Naive thymus-derived CD4-positive, alpha-beta T cell (primary cell): ENCODE measurements at regions not wholly inside any gene's neighbourhood (a gene's known extent, or its start where the extent isn't known, plus 50 kb on each side); places are given as distances from the start of the nearest gene placed in this dataset.
A peak's percentile ranks its signal among the peaks of the same experiment; 100 is the strongest.

ENCODE experiments used
- ATAC-seq: fragments of 150-1000 bp; cut with Tn5 transposase; 2 replicates; pipeline ENCODE4 v1.10.0; 2021; ENCODE audit warnings: mild to moderate bottlenecking, moderate library complexity
- CTCF ChIA-PET: fragments of 350-600 bp; sonication (Branson Sonifier 250); formaldehyde crosslinking; loops from one replicate; lab custom pipeline; 2021; ENCODE audit warnings: antibody characterized with exemption; lab: Charles Lee
- POLR2A ChIA-PET: fragments of 350-600 bp; sonication (Branson Sonifier 250); formaldehyde crosslinking; loops from one replicate; lab custom pipeline; 2021; ENCODE audit warnings: antibody characterized with exemption, inconsistent platforms; lab: Charles Lee
- DNase-seq, 9 donors: peaks; one replicate each; pipeline versions ENCODE4 v3.0.0 to v3.0.0-alpha.2; 2020 to 2022; ENCODE audit warnings: mixed read lengths in 1 of 9
- H3K27ac ChIP-seq: one replicate; pipeline ENCODE4 v1.7.0; 2013; ENCODE audit warnings: mild to moderate bottlenecking, low read depth, low read length, moderate library complexity
- H3K27me3 ChIP-seq, 2 donors: one replicate each; pipeline ENCODE4 v1.7.0; 2013; ENCODE audit warnings: low read length in 2 of 2, mild to moderate bottlenecking in 2 of 2, moderate library complexity in 2 of 2; ENCODE audit not compliant: control insufficient read depth in 2 of 2, insufficient read depth in 2 of 2
- H3K36me3 ChIP-seq, 3 experiments: 1 replicate in 2 of 3; 2 replicates in 1 of 3; pipeline ENCODE4 v1.7.0; 2013; ENCODE audit warnings: low read length in 3 of 3, mild to moderate bottlenecking in 3 of 3, moderate library complexity in 1 of 3; ENCODE audit not compliant: insufficient read depth in 3 of 3, control insufficient read depth in 2 of 3
- H3K4me1 ChIP-seq, 2 donors: one replicate each; pipeline ENCODE4 v1.7.0; 2013; ENCODE audit warnings: low read length in 2 of 2, mild to moderate bottlenecking in 2 of 2, moderate library complexity in 1 of 2; ENCODE audit not compliant: control insufficient read depth in 2 of 2, insufficient read depth in 2 of 2
- H3K4me3 ChIP-seq: 2 replicates; pipeline ENCODE4 v1.7.0; 2013; ENCODE audit warnings: mild to moderate bottlenecking, low read length
- H3K9me3 ChIP-seq, 3 experiments: 1 replicate in 2 of 3; 2 replicates in 1 of 3; pipeline ENCODE4 v1.7.0; 2013; ENCODE audit warnings: low read length in 3 of 3; ENCODE audit not compliant: control insufficient read depth in 2 of 3
- H3K27ac Mint-ChIP-seq, 9 donors: one replicate each; pipeline ENCODE4 v1.8.0; 2020 to 2022; ENCODE audit warnings: mixed read lengths in 9 of 9, mild to moderate bottlenecking in 8 of 9, moderate library complexity in 5 of 9, inconsistent platforms in 2 of 9
- H3K27me3 Mint-ChIP-seq, 5 donors: one replicate each; pipeline ENCODE4 v1.8.0; 2021 to 2022; ENCODE audit warnings: mixed read lengths in 5 of 5, mild to moderate bottlenecking in 1 of 5
- H3K36me3 Mint-ChIP-seq, 5 donors: one replicate each; pipeline ENCODE4 v1.8.0; 2020 to 2022; ENCODE audit warnings: mixed read lengths in 5 of 5, mild to moderate bottlenecking in 3 of 5, inconsistent platforms in 1 of 5
- H3K4me1 Mint-ChIP-seq, 7 donors: one replicate each; pipeline ENCODE4 v1.8.0; 2020 to 2022; ENCODE audit warnings: mixed read lengths in 7 of 7, mild to moderate bottlenecking in 3 of 7, inconsistent platforms in 1 of 7
- H3K4me3 Mint-ChIP-seq, 10 donors: one replicate each; pipeline ENCODE4 v1.8.0; 2020 to 2022; ENCODE audit warnings: mild to moderate bottlenecking in 10 of 10, mixed read lengths in 10 of 10, moderate library complexity in 6 of 10, inconsistent platforms in 2 of 10
- H3K9me3 Mint-ChIP-seq, 11 donors: one replicate each; pipeline ENCODE4 v1.8.0; 2020 to 2022; ENCODE audit warnings: mixed read lengths in 11 of 11, mild to moderate bottlenecking in 4 of 11, inconsistent platforms in 1 of 11, moderate library complexity in 1 of 11
- intact Hi-C, 2 donors: fragments of 100-400 bp; cut with micrococcal nuclease; formaldehyde crosslinking; loops; one replicate each; pipeline ENCODE4 v1.15.1; 2023

GRCh38 chr9:108628316-108628715 lies 227.5 kb downstream of the ACTL7B start:
- Mint-ChIP-seq H3K4me1 (peaks cover 0 to 2% (median 0%) of the 10 kb centered on the region in 7 donors), H3K27ac (no peak overlapping the region), H3K4me3 (no peak overlapping the region), H3K27me3 (peaks cover 0 to 8% (median 0%) of the 10 kb centered on the region in 5 donors), H3K36me3 (no peaks in the 10 kb centered on the region), H3K9me3 (peaks cover 0 to 12% (median 4%) of the 10 kb centered on the region in 11 donors)
- ChIA-PET POLR2A (no interaction called here), CTCF (interaction anchor here (0.6 kb wide), 1 partner anchor 83 kb away, joined by 3 read pairs; no protein-coding TSS in a partner anchor)
- DNase-seq (no peak), ATAC-seq (no peak)
- Histone ChIP-seq H3K27me3 (no peaks in the 10 kb centered on the region), H3K36me3 (no peaks in the 10 kb centered on the region), H3K4me1 (no peaks in the 10 kb centered on the region), H3K4me3 (no peak overlapping the region), H3K27ac (no peak overlapping the region), H3K9me3 (no peaks in the 10 kb centered on the region)
- intact Hi-C loops = no loop called here

DNA sequence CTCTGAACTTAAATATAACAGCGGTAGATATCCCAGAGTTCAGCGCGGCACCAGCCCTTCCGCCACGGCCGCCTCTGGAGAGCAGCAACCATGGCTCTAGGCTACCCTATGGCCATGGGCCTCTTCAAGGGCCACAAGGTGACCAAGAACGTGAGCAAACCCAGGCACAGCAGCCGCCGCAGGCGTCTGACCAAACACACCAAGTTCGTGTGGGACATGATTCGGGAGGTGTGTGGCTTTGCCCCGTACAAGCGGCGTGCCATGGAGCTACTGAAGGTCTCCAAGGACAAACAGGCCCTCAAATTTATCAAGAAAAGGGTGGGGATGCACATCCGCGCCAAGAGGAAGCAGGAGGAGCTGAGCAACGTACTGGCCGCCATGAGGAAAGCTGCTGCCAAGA lies 229.0 kb downstream of the ACTL7B start:
- Histone ChIP-seq H3K4me1 (no peaks in the 10 kb centered on the region), H3K27me3 (no peaks in the 10 kb centered on the region), H3K27ac (no peak overlapping the region), H3K4me3 (no peak overlapping the region), H3K36me3 (no peaks in the 10 kb centered on the region), H3K9me3 (no peaks in the 10 kb centered on the region)
- no peak for DNase-seq
- peaks cover 0 to 12% (median 4%) of the 10 kb centered on the region in 11 donors for H3K9me3 Mint-ChIP-seq
- CTCF ChIA-PET = no interaction called here
- POLR2A ChIA-PET = no interaction called here
- H3K27me3 Mint-ChIP-seq = peaks cover 0 to 8% (median 0%) of the 10 kb centered on the region in 5 donors
- no peak for ATAC-seq
- intact Hi-C loops = no loop called here
- H3K27ac Mint-ChIP-seq = no peak overlapping the region
- H3K4me3 Mint-ChIP-seq = no peak overlapping the region
- H3K36me3 Mint-ChIP-seq = no peaks in the 10 kb centered on the region
- peaks cover 0 to 2% (median 0%) of the 10 kb centered on the region in 7 donors for H3K4me1 Mint-ChIP-seq

DNA sequence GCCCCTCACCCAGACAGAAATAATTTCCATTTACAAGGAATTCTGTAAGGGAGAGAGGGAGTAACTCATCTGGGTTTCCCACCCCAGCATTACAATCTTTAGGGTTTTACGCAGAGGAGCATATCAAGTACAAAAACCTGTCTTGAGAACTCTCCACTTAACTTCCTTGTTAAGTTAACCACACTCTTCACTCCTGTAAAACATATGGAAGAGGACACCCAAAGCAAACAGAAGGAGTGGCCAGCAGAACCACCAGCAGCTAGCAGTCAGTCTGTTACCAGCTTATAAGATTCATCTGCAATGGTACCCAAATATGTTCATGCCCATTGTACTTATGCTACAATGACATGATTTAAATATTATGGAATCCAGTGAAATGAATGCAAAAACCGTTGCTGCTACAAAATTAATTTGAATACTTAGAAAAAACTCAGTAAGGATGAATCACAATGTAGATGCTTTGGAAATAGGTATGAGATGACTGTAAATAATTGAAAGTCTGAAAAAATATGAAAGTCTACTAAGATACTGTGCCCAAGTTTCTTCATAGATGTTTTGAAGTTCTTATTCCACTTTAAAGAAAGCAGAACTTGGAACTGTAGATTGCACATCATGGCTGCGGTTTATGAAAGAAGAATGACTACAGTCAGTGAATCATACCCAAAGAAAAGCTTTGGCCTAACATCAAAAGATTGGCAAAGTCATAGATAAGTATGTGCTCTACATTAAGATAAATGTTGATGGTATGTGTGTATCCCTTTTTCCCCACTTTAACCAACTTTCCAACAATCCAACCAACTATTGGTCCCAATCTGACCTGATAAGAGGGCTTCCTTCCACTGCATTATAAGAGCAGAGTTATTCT lies 233.6 kb downstream of the ACTL7B start:
- POLR2A ChIA-PET = no interaction called here
- ATAC-seq (peak; percentile 72), DNase-seq (no peak)

DNA sequence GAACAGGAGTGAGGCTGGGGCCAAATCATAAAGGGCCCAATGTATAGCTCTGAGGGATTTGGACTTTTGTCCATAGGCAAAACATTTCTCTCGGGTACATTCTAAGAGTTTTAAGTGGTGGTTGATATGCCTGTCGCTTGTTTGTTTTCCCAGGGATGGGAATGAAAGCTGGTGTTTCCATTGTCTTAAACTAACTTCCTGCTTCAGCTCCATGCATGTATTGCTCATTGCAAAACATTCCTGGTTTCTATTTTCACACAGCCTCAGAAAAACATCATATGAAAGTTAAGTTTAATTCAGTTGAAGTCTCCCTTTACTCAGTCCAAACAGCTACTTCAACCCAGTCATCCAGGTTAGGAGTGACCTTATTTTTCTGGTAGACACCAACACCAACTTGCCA lies 235.0 kb downstream of the ACTL7B start:
- no peaks in the 10 kb centered on the region for H3K27me3 ChIP-seq
- intact Hi-C loops = no loop called here
- POLR2A ChIA-PET = no interaction called here
- peaks cover 0 to 8% (median 6%) of the 10 kb centered on the region in 5 donors for H3K27me3 Mint-ChIP-seq
- H3K9me3 ChIP-seq = no peaks in the 10 kb centered on the region
- DNase-seq (no peak), ATAC-seq (no peak)
- CTCF ChIA-PET = no interaction called here
- no peaks in the 10 kb centered on the region for H3K4me1 ChIP-seq
- H3K36me3 Mint-ChIP-seq = no peaks in the 10 kb centered on the region
- H3K4me1 Mint-ChIP-seq = peaks cover 0 to 2% (median 0%) of the 10 kb centered on the region in 7 donors
- no peak overlapping the region for H3K4me3 Mint-ChIP-seq
- no peaks in the 10 kb centered on the region for H3K36me3 ChIP-seq
- no peak overlapping the region for H3K4me3 ChIP-seq
- no peak overlapping the region for H3K27ac Mint-ChIP-seq
- no peak overlapping the region for H3K27ac ChIP-seq
- peaks cover 0 to 13% (median 3%) of the 10 kb centered on the region in 11 donors for H3K9me3 Mint-ChIP-seq

More for the DNA sequence above, 233.6 kb downstream of the ACTL7B start:
- peaks cover 0 to 8% (median 5%) of the 10 kb centered on the region in 5 donors for H3K27me3 Mint-ChIP-seq
- peaks cover 0 to 2% (median 0%) of the 10 kb centered on the region in 7 donors for H3K4me1 Mint-ChIP-seq
- H3K4me3 ChIP-seq = no peak overlapping the region
- H3K36me3 Mint-ChIP-seq = no peaks in the 10 kb centered on the region
- no peak overlapping the region for H3K27ac ChIP-seq
- no peaks in the 10 kb centered on the region for H3K9me3 ChIP-seq
- H3K9me3 Mint-ChIP-seq = peaks cover 0 to 18% (median 4%) of the 10 kb centered on the region in 11 donors
- H3K4me3 Mint-ChIP-seq = no peak overlapping the region
- CTCF ChIA-PET = no interaction called here
- intact Hi-C loops = no loop called here
- no peak overlapping the region for H3K27ac Mint-ChIP-seq
- no peaks in the 10 kb centered on the region for H3K27me3 ChIP-seq
- H3K4me1 ChIP-seq = no peaks in the 10 kb centered on the region
- no peaks in the 10 kb centered on the region for H3K36me3 ChIP-seq

DNA sequence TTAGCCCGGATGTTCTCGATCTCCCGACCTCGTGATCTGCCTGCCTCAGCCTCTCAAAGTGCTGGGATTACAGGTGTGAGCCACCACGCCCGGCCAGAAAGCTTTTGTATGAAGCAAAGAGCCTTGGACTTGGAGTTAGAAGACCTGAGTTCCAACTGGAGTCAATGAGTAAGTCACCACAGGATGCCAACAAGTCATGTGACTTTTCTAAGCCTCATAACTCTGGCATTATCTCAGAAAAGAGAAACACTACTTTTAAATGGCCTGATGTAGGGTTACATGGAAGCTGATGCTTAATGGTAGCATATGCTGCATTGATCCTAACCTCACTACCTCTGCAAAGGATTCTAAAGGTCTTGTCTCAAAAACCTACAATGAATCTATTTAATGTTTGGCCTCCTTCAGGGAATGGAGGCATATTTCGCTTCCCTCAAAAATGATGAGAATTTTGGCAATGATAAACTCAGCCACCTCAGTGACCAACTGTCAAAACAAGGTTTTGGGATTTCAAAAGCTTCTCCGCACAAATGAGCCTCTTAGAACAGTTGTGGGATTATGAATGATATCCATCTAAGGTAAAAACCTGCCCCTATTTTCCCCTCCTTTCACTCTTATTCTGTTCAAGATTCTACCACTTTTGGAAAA lies 236.8 kb downstream of the ACTL7B start:
- no peak for DNase-seq
- no peaks in the 10 kb centered on the region for H3K36me3 ChIP-seq
- intact Hi-C loops = no loop called here
- no peaks in the 10 kb centered on the region for H3K9me3 ChIP-seq
- ChIA-PET CTCF (no interaction called here), POLR2A (no interaction called here)
- H3K4me1 Mint-ChIP-seq = no peaks in the 10 kb centered on the region
- no peaks in the 10 kb centered on the region for H3K27me3 ChIP-seq
- H3K27ac ChIP-seq = no peak overlapping the region
- no peak for ATAC-seq
- no peak overlapping the region for H3K4me3 ChIP-seq
- H3K4me1 ChIP-seq = no peaks in the 10 kb centered on the region
- peaks cover 0 to 7% (median 4%) of the 10 kb centered on the region in 5 donors for H3K27me3 Mint-ChIP-seq
- H3K27ac Mint-ChIP-seq = no peak overlapping the region
- no peak overlapping the region for H3K4me3 Mint-ChIP-seq
- no peaks in the 10 kb centered on the region for H3K36me3 Mint-ChIP-seq
- peaks cover 0 to 13% (median 3%) of the 10 kb centered on the region in 11 donors for H3K9me3 Mint-ChIP-seq

DNA sequence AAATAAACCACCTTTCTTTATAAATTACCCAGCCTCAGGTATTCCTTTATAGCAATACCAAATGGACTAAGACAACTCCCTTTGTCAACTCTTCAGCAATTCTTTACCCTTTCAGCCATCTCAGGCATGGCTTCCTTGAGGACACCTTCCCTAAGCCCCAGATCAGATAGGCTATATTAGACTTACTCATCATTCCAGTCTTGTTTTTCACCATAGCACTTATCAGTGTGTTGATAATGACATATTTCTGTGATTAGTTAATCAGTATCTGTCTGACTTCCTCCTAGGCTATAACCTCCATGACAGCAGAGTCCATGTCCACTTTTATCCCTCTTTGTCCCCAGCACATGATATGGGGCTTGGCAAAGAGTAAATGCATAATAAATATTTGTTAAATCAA lies 238.1 kb downstream of the ACTL7B start:
- no peaks in the 10 kb centered on the region for H3K36me3 ChIP-seq
- H3K9me3 ChIP-seq = no peaks in the 10 kb centered on the region
- DNase-seq (no peak), ATAC-seq (no peak)
- Mint-ChIP-seq H3K27ac (no peak overlapping the region), H3K36me3 (no peaks in the 10 kb centered on the region), H3K4me1 (no peaks in the 10 kb centered on the region), H3K27me3 (peaks cover 0 to 7% (median 4%) of the 10 kb centered on the region in 5 donors), H3K4me3 (no peak overlapping the region), H3K9me3 (peaks cover 0 to 13% (median 1%) of the 10 kb centered on the region in 11 donors)
- ChIA-PET POLR2A (no interaction called here), CTCF (no interaction called here)
- no peaks in the 10 kb centered on the region for H3K27me3 ChIP-seq
- intact Hi-C loops = no loop called here
- H3K4me3 ChIP-seq = no peak overlapping the region
- H3K4me1 ChIP-seq = no peaks in the 10 kb centered on the region
- no peak overlapping the region for H3K27ac ChIP-seq
